ENCODE measurements at regions not wholly inside any gene's neighbourhood (a gene's known extent, or its start where the extent isn't known, plus 50 kb on each side); places are given as distances from the start of the nearest gene placed in this dataset.

GRCh38 chr5:62041156-62041756, 264.8 kb upstream of the KIF2A start:
- CTCF ChIA-PET: interaction anchor here (1.0 kb wide), 1 partner anchor 102 kb away, joined by 3 read pairs; no protein-coding TSS in a partner anchor
- no TSS peak for BruUV-seq (replicated peaks)
- H3K36me3 ChIP-seq (ENCODE audit: control insufficient read depth in 2 of 2, extremely low read depth in 1 of 2, insufficient read depth in 2 of 2, low read length in 2 of 2): no peaks in the 10 kb centered on the region

More at GRCh38 chr5:62041156-62041756, 264.8 kb upstream of the KIF2A start:
- Histone ChIP-seq H3K9me3 (replicated peaks; ENCODE audit: control insufficient read depth, insufficient read depth, low read length) (no peaks in the 10 kb centered on the region), H3K79me2 (ENCODE audit: control insufficient read depth, insufficient read depth, low read length) (no peaks in the 10 kb centered on the region), H3K9ac (replicated peaks; ENCODE audit: extremely low read depth, insufficient read depth, low read length) (no peak overlapping the region), H3K9me1 (replicated peaks; ENCODE audit: control insufficient read depth, extremely low read depth, insufficient read depth, low read length) (no peaks in the 10 kb centered on the region), H3K4me2 (ENCODE audit: insufficient read depth, low read length) (no peak overlapping the region), H3K4me1 (ENCODE audit: control insufficient read depth, extremely low read depth, insufficient read depth, low read length) (no peaks in the 10 kb centered on the region), H4K20me1 (replicated peaks; ENCODE audit: control insufficient read depth, extremely low read depth, insufficient read depth, low read length) (no peaks in the 10 kb centered on the region), H2AFZ (ENCODE audit: low read depth, low read length) (no peak overlapping the region), H3K27ac (ENCODE audit: insufficient read depth, low read depth, low read length) (no peak overlapping the region), H3K27me3 (ENCODE audit: control insufficient read depth in 2 of 2, insufficient read depth in 2 of 2, low read length in 2 of 2) (peaks cover 0 to 2% of the 10 kb centered on the region in 2 experiments), H3K4me3 (replicated peaks in 1 of 3; ENCODE audit: insufficient read depth in 1 of 3, low read depth in 1 of 3, low read length in 3 of 3) (no peak overlapping the region)
- dilution Hi-C loops (cut with MboI; ENCODE audit: extremely low pct_ligation_motif_present, low sequenced_read_pairs) (no loop called here), intact Hi-C loops (cut with micrococcal nuclease) (no loop called here)
- TF ChIP-seq MYC (IDR thresholded peaks at IDR 0.05; ENCODE audit: low read depth, low read length) (no peak), GATA2 (IDR thresholded peaks at IDR 0.05; ENCODE audit: insufficient read depth, insufficient read length, low read depth, low read length) (no peak), JUN (IDR thresholded peaks at IDR 0.05; ENCODE audit: borderline replicate concordance, insufficient read depth, insufficient read length, low read depth) (no peak), CTCF (IDR thresholded peaks at IDR 0.05; ENCODE audit: extremely low read depth in 1 of 2, insufficient read depth in 1 of 2, low read depth in 1 of 2, low read length in 2 of 2) (no peak), POLR2AphosphoS5 (IDR thresholded peaks at IDR 0.05; ENCODE audit: insufficient read depth, low read depth, low read length) (no peak), EZH2 (IDR thresholded peaks at IDR 0.05; ENCODE audit: borderline replicate concordance, low read depth, low read length, severe bottlenecking) (no peak), MAX (IDR thresholded peaks at IDR 0.05; ENCODE audit: insufficient read depth, insufficient read length) (no peak), FOS (IDR thresholded peaks at IDR 0.05; ENCODE audit: borderline replicate concordance, insufficient read depth, low read length) (no peak), POLR2A (IDR thresholded peaks at IDR 0.05; ENCODE audit: low read depth, low read length) (no peak)
- FAIRE-seq: no peak
- POLR2A ChIA-PET: no interaction called here
- DNase-seq (ENCODE audit: low read depth, low spot score): no peak
